ENCODE measurements at regions not wholly inside any gene's neighbourhood (a gene's known extent, or its start where the extent isn't known, plus 50 kb on each side); places are given as distances from the start of the nearest gene placed in this dataset.

DNA sequence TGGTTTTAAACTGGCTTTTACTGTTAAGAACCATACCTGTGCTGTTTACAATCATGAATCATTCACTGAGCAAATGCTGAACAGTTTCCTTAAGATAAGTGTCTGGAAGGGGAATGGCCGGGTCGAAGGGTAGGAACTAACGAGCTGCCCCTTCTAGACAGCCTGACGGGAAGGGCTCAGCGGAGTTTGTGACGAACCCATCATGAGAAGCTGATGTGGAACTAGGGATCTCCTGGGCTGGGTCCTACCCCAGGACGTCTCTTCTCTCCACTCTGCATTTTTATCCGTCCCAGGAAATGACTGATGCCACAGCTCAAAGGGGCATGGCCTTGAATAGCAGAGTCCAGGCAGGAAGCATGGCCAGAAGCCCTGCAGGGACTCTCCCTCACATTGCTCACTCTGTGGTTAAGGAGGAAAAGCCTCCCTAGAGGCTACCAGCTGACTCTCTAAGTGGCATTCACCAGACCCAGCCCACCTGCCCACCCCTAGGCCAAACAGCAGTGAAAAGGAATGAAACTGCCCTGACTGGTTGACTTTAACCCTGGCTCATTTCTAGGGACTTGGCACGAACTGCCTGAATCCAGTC is 112.0 kb downstream of the PFKFB3 start (continued):
- no peak for TF ChIP-seq JUND (IDR thresholded peaks at IDR 0.05; ENCODE audit: low read length)
- TF ChIP-seq SAP30 (IDR thresholded peaks at IDR 0.05; ENCODE audit: insufficient read depth, insufficient replicate concordance, low read length) = no peak
- no peak for TF ChIP-seq POU5F1 (IDR thresholded peaks at IDR 0.05; ENCODE audit: low read depth, low read length)

Data from H1 (cell line).